Dedifferentiated amniotic fluid mesenchymal stem cell (primary cell): ENCODE measurements at regions not wholly inside any gene's neighbourhood (a gene's known extent, or its start where the extent isn't known, plus 50 kb on each side); places are given as distances from the start of the nearest gene placed in this dataset.

Experiments
- DNase-seq: peaks from one replicate; pipeline ENCODE4 v3.0.0-alpha.2; 2016; ENCODE audit errors: extremely low spot score

GRCh38 chr7:134391223-134391622, 67.7 kb downstream of the AKR1B1 start:
- DNase-seq = no peak

- DNase-seq = no peak
These were observed 70.4 kb downstream of the AKR1B1 start for GRCh38 chr7:134388336-134389019.

- no peak for DNase-seq
These were observed 61.8 kb upstream of the SLC35B4 start for GRCh38 chr7:134378562-134378961.

- no peak for DNase-seq
These were observed 60.0 kb upstream of the SLC35B4 start for GRCh38 chr7:134376693-134377092.

GRCh38 chr7:134375206-134375605, 58.5 kb upstream of the SLC35B4 start:
- DNase-seq = no peak

- DNase-seq = no peak
These were observed 58.1 kb upstream of the SLC35B4 start for GRCh38 chr7:134374791-134375190.

- no peak for DNase-seq
These were observed 57.6 kb upstream of the SLC35B4 start for GRCh38 chr7:134374291-134374690.

GRCh38 chr7:134372858-134373257, 56.1 kb upstream of the SLC35B4 start:
- DNase-seq = no peak

- DNase-seq = no peak
These were observed 55.2 kb upstream of the SLC35B4 start for GRCh38 chr7:134371971-134372370.

- no peak for DNase-seq
These were observed 54.8 kb upstream of the SLC35B4 start for GRCh38 chr7:134371536-134371935.

GRCh38 chr7:134370135-134370534, 53.4 kb upstream of the SLC35B4 start:
- DNase-seq = no peak

- peak; percentile 66 for DNase-seq
These were observed 52.3 kb upstream of the SLC35B4 start for GRCh38 chr7:134368851-134369544.

GRCh38 chr7:134367956-134368749, 51.4 kb upstream of the SLC35B4 start:
- no peak for DNase-seq
